ENCODE measurements at regions not wholly inside any gene's neighbourhood (a gene's known extent, or its start where the extent isn't known, plus 50 kb on each side); places are given as distances from the start of the nearest gene placed in this dataset.

GRCh38 chr9:27802418-27802817 lies 229.1 kb upstream of the C9orf72 start:
- no peak overlapping the region for H3K9ac ChIP-seq (ENCODE audit: low read depth, low read length)
- H2BK5ac ChIP-seq (ENCODE audit: low read depth, low read length, poor library complexity, severe bottlenecking), result no peak overlapping the region
- no peak overlapping the region for H3K23ac ChIP-seq (ENCODE audit: low read depth, low read length)
- H2BK20ac ChIP-seq (ENCODE audit: low read depth, low read length), result no peak overlapping the region
- in situ Hi-C loops (cut with MboI; ENCODE audit: low sequenced_read_pairs), result no loop called here
- H2BK15ac ChIP-seq (ENCODE audit: low read depth, low read length), result no peak overlapping the region
- no peak overlapping the region for H2BK120ac ChIP-seq (ENCODE audit: low read depth, low read length)
- no peak overlapping the region for H3K14ac ChIP-seq (replicated peaks; ENCODE audit: low read depth, low read length)
- no peak overlapping the region for H3K4ac ChIP-seq (ENCODE audit: low read depth, low read length)
- H4K91ac ChIP-seq (ENCODE audit: insufficient read depth, low read depth, low read length), result no peak overlapping the region
- no peak overlapping the region for H2AFZ ChIP-seq (replicated peaks; ENCODE audit: low read length, poor library complexity)
- WGBS, 2 experiments (ENCODE audit: extremely low coverage in 2 of 2, insufficient read length in 1 of 2), result no CpG with 5 or more reads among the region's 3 CpGs
- H3K36me3 ChIP-seq (ENCODE audit: control insufficient read depth, insufficient read depth, low read length), result no peaks in the 10 kb centered on the region
- H3K4me1 ChIP-seq (ENCODE audit: control insufficient read depth, insufficient read depth, low read length), result no peaks in the 10 kb centered on the region
- H3K9me3 ChIP-seq (ENCODE audit: control insufficient read depth, insufficient read depth, low read length), result no peaks in the 10 kb centered on the region
- H2AK5ac ChIP-seq (ENCODE audit: low read depth, low read length), result no peak overlapping the region
- no peak for TF ChIP-seq CEBPB (IDR thresholded peaks at IDR 0.05; ENCODE audit: low read depth, low read length)
- TF ChIP-seq MXI1 (IDR thresholded peaks at IDR 0.05; ENCODE audit: borderline replicate concordance, low read depth, low read length), result no peak
- no peak for TF ChIP-seq ELK1 (IDR thresholded peaks at IDR 0.05; ENCODE audit: borderline replicate concordance, low read depth, low read length)
- no peak for TF ChIP-seq CTCF (conservative IDR thresholded peaks at IDR 0.05; ENCODE audit: low read depth, low read length)
- TF ChIP-seq RFX5 (IDR thresholded peaks at IDR 0.05; ENCODE audit: low read depth, low read length), result no peak
- TF ChIP-seq CHD1 (IDR thresholded peaks at IDR 0.05; ENCODE audit: low read depth, low read length), result no peak
- TF ChIP-seq BHLHE40 (IDR thresholded peaks at IDR 0.05; ENCODE audit: low read depth, low read length), result no peak
- no peak for TF ChIP-seq RCOR1 (IDR thresholded peaks at IDR 0.05; ENCODE audit: insufficient replicate concordance, low read length)
- no peak for TF ChIP-seq MAZ (IDR thresholded peaks at IDR 0.05; ENCODE audit: borderline replicate concordance, low read depth, low read length)
- TF ChIP-seq SMC3 (IDR thresholded peaks at IDR 0.05; ENCODE audit: low read depth, low read length), result no peak
- no peak for TF ChIP-seq RAD21 (IDR thresholded peaks at IDR 0.05; ENCODE audit: low read length)
- no peak for TF ChIP-seq POLR2A (IDR thresholded peaks at IDR 0.05; ENCODE audit: low read depth, low read length)
- H3K27me3 ChIP-seq (ENCODE audit: control insufficient read depth, insufficient read depth, low read length), result no peaks in the 10 kb centered on the region
- H3K79me1 ChIP-seq (ENCODE audit: low read depth in 1 of 2, low read length in 2 of 2), result no peaks in the 10 kb centered on the region
- no peaks in the 10 kb centered on the region for H4K20me1 ChIP-seq (ENCODE audit: insufficient read depth, low read length)
- no peaks in the 10 kb centered on the region for H3K9me1 ChIP-seq (ENCODE audit: insufficient read depth, low read length)
- DNase-seq, result no peak
- H2AK9ac ChIP-seq (replicated peaks; ENCODE audit: low read depth, low read length, poor library complexity), result no peak overlapping the region
- H4K8ac ChIP-seq (ENCODE audit: low read depth in 2 of 2, low read length in 2 of 2), result no peak overlapping the region
- ATAC-seq (ENCODE audit: low read depth), result no peak
- no peak overlapping the region for H4K5ac ChIP-seq (ENCODE audit: low read depth, low read length)
- H3K18ac ChIP-seq (ENCODE audit: low read depth, low read length), result no peak overlapping the region
- H3K4me3 ChIP-seq (ENCODE audit: insufficient read depth, low read depth, low read length), result no peak overlapping the region
- BruUV-seq (replicated peaks), result no TSS peak
- POLR2A ChIA-PET (ENCODE audit: unreplicated experiment), result no interaction called here
- H3K56ac ChIP-seq (ENCODE audit: extremely low read depth, insufficient read depth, low read length), result no peak overlapping the region
- CTCF ChIA-PET, result no interaction called here
- intact Hi-C loops (cut with micrococcal nuclease), result no loop called here
- no peak overlapping the region for H3K4me2 ChIP-seq (ENCODE audit: low read depth, low read length)
- dilution Hi-C loops (cut with HindIII; ENCODE audit: low sequenced_read_pairs, unreplicated experiment), result no loop called here
- no peak overlapping the region for H3K27ac ChIP-seq (ENCODE audit: insufficient read depth, low read length)
